ENCODE measurements at regions not wholly inside any gene's neighbourhood (a gene's known extent, or its start where the extent isn't known, plus 50 kb on each side); places are given as distances from the start of the nearest gene placed in this dataset.
"Not testable (repeated sequence)": the region's sequence is repeated elsewhere in the genome, so short reads cannot be mapped to it uniquely, and the experiment has no call there.

GRCh38 chr10:78207216-78207615 is 173.6 kb downstream of the RPS24 start:
- no peak for DNase-seq (ENCODE audit: extremely low read depth, low read depth, low spot score)

- DNase-seq (ENCODE audit: extremely low read depth, low read depth, low spot score): no peak
These were observed 174.1 kb downstream of the RPS24 start for GRCh38 chr10:78207776-78208175.

- no peak for DNase-seq (ENCODE audit: extremely low read depth, low read depth, low spot score)
These were observed 176.3 kb downstream of the RPS24 start for GRCh38 chr10:78209970-78210369.

GRCh38 chr10:78210548-78210947 is 176.9 kb downstream of the RPS24 start:
- no peak for DNase-seq (ENCODE audit: extremely low read depth, low read depth, low spot score)

GRCh38 chr10:78210976-78211375 is 177.3 kb downstream of the RPS24 start:
- no peak for DNase-seq (ENCODE audit: extremely low read depth, low read depth, low spot score)

GRCh38 chr10:78211561-78212051 is 177.9 kb downstream of the RPS24 start:
- DNase-seq (ENCODE audit: extremely low read depth, low read depth, low spot score): no peak

GRCh38 chr10:78212060-78212785 is 178.6 kb downstream of the RPS24 start:
- no peak for DNase-seq (ENCODE audit: extremely low read depth, low read depth, low spot score)

GRCh38 chr10:78212786-78213175 is 179.1 kb downstream of the RPS24 start:
- DNase-seq (ENCODE audit: extremely low read depth, low read depth, low spot score): no peak

- DNase-seq (ENCODE audit: extremely low read depth, low read depth, low spot score): no peak
These were observed 181.3 kb downstream of the RPS24 start for GRCh38 chr10:78214955-78215354.

- DNase-seq (ENCODE audit: extremely low read depth, low read depth, low spot score): no peak
These were observed 182.0 kb downstream of the RPS24 start for GRCh38 chr10:78215645-78216044.

- DNase-seq (ENCODE audit: extremely low read depth, low read depth, low spot score): no peak
These were observed 183.7 kb downstream of the RPS24 start for GRCh38 chr10:78217336-78217735.

- DNase-seq (ENCODE audit: extremely low read depth, low read depth, low spot score): no peak
These were observed 185.3 kb downstream of the RPS24 start for GRCh38 chr10:78218798-78219490.

- not testable (repeated sequence) for DNase-seq (ENCODE audit: extremely low read depth, low read depth, low spot score)
These were observed 185.9 kb downstream of the RPS24 start for GRCh38 chr10:78219568-78219967.

GRCh38 chr10:78220781-78221180 is 187.1 kb downstream of the RPS24 start:
- DNase-seq (ENCODE audit: extremely low read depth, low read depth, low spot score): no peak

GRCh38 chr10:78222096-78222790 is 188.6 kb downstream of the RPS24 start:
- no peak for DNase-seq (ENCODE audit: extremely low read depth, low read depth, low spot score)

- DNase-seq (ENCODE audit: extremely low read depth, low read depth, low spot score): no peak
These were observed 189.4 kb downstream of the RPS24 start for GRCh38 chr10:78223088-78223487.

GRCh38 chr10:78224602-78225001 is 190.9 kb downstream of the RPS24 start:
- no peak for DNase-seq (ENCODE audit: extremely low read depth, low read depth, low spot score)

GRCh38 chr10:78225594-78225993 is 191.9 kb downstream of the RPS24 start:
- no peak for DNase-seq (ENCODE audit: extremely low read depth, low read depth, low spot score)

- DNase-seq (ENCODE audit: extremely low read depth, low read depth, low spot score): no peak
These were observed 195.8 kb downstream of the RPS24 start for GRCh38 chr10:78229489-78229888.

GRCh38 chr10:78229950-78230675 is 196.4 kb downstream of the RPS24 start:
- DNase-seq (ENCODE audit: extremely low read depth, low read depth, low spot score): no peak

GRCh38 chr10:78231327-78231726 is 197.7 kb downstream of the RPS24 start:
- DNase-seq (ENCODE audit: extremely low read depth, low read depth, low spot score): no peak
